ENCODE measurements at regions not wholly inside any gene's neighbourhood (a gene's known extent, or its start where the extent isn't known, plus 50 kb on each side); places are given as distances from the start of the nearest gene placed in this dataset.

DNA sequence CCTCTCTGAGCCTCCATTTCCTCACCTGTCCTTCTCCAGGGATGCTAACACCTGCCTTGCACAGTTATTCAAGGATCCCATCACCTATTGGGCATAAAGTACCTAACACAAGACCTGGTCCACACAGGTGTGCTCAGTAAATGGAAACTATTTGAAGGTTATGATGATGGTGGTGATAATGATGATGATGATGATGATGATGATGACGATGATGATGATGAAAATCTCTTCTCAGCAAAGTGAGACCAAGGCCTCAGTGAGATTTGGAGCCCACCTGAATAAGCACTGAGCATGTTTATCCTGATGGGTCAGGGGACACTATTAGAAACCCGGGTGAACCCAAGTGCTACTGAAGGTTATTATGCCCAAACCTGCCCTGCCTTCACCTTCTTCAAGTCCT lies 100.7 kb downstream of the DMRTA2 start:
- H3K36me3 ChIP-seq (ENCODE audit: control insufficient read depth, insufficient read depth, low read length): no peaks in the 10 kb centered on the region
- H3K4me3 ChIP-seq (ENCODE audit: low read depth, low read length): no peak overlapping the region
- DNase-seq (ENCODE audit: low read depth): no peak
- TF ChIP-seq, protein P1, sequence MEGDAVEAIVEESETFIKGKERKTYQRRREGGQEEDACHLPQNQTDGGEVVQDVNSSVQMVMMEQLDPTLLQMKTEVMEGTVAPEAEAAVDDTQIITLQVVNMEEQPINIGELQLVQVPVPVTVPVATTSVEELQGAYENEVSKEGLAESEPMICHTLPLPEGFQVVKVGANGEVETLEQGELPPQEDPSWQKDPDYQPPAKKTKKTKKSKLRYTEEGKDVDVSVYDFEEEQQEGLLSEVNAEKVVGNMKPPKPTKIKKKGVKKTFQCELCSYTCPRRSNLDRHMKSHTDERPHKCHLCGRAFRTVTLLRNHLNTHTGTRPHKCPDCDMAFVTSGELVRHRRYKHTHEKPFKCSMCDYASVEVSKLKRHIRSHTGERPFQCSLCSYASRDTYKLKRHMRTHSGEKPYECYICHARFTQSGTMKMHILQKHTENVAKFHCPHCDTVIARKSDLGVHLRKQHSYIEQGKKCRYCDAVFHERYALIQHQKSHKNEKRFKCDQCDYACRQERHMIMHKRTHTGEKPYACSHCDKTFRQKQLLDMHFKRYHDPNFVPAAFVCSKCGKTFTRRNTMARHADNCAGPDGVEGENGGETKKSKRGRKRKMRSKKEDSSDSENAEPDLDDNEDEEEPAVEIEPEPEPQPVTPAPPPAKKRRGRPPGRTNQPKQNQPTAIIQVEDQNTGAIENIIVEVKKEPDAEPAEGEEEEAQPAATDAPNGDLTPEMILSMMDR (IDR thresholded peaks at IDR 0.05; ENCODE audit: insufficient read depth, low read length, poor library complexity, severe bottlenecking): no peak
- no peaks in the 10 kb centered on the region for H3K27me3 ChIP-seq (ENCODE audit: control insufficient read depth, insufficient read depth, low read length)

DNA sequence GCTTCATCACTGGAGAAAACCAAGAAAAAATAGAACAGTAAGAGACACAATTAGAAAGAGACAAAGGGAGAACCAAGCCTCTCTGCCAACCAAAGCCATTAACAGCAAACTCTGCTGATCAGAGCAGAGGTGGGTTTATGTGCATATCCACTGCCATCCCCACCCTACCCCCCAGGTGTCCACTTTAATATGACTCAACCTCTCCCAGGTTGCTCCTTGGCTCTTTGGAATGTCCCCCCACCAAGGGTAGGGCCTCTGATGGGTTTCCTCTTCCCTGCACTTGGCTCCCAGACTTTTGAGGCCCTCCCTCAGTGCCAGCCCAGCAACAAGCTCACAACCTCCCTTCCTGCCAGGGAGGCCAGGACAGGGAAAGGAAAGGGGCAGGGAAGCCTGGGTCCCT lies 104.8 kb downstream of the DMRTA2 start:
- TF ChIP-seq, protein P1 (IDR thresholded peaks at IDR 0.05; ENCODE audit: insufficient read depth, low read length, poor library complexity, severe bottlenecking): no peak
- Histone ChIP-seq H3K27me3 (ENCODE audit: control insufficient read depth, insufficient read depth, low read length) (no peaks in the 10 kb centered on the region), H3K4me3 (ENCODE audit: low read depth, low read length) (no peak overlapping the region), H3K36me3 (ENCODE audit: control insufficient read depth, insufficient read depth, low read length) (no peaks in the 10 kb centered on the region)
- DNase-seq (ENCODE audit: low read depth): no peak

DNA sequence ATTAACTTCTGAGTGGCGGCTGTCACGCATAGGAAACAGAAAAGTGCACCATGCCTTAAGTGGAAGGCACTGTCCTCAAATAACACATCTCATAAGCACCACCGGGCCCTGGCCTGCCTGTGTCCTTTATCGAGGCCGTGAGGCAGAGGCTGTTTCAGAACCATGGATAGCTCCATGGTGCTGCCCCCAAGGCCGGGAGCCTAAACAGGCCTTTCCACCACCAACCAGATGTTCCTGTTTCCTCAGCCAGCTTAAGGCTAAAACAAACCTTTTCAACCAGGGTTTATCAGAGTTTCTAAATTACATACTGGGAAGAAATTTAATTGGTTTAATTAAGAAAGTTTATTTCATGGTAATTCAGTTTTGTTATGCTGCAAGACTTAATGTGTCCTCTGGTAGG lies 114.4 kb downstream of the DMRTA2 start:
- TF ChIP-seq, protein P1 (IDR thresholded peaks at IDR 0.05; ENCODE audit: insufficient read depth, low read length, poor library complexity, severe bottlenecking): no peak
- DNase-seq (ENCODE audit: low read depth): no peak
- H3K4me3 ChIP-seq (ENCODE audit: low read depth, low read length): no peak overlapping the region

DNA sequence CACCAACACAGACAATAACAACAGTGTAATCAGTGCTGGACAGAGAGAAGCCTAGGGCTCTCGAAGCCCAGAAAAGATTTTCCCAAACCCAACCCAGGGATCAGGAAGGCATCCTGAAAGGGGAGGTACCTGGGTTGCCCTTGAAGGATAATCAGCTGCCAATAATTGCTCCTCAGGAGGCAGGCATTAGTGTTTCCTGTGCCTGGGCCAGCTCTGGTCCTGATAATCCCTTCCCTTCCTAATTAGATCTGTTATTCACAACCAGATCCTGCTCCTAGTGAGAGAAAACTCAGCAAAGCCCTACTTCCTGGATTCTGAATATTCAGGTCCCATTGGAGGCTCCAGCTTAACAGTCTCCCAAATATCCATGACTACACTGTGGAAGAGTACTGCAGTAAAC lies 117.4 kb downstream of the DMRTA2 start:
- Histone ChIP-seq H3K36me3 (ENCODE audit: control insufficient read depth, insufficient read depth, low read length) (no peaks in the 10 kb centered on the region), H3K27me3 (ENCODE audit: control insufficient read depth, insufficient read depth, low read length) (no peaks in the 10 kb centered on the region), H3K4me3 (ENCODE audit: low read depth, low read length) (no peak overlapping the region)
- TF ChIP-seq, protein P1 (IDR thresholded peaks at IDR 0.05; ENCODE audit: insufficient read depth, low read length, poor library complexity, severe bottlenecking): no peak
- no peak for DNase-seq (ENCODE audit: low read depth)

More for the DNA sequence above, 114.4 kb downstream of the DMRTA2 start:
- no peaks in the 10 kb centered on the region for H3K36me3 ChIP-seq (ENCODE audit: control insufficient read depth, insufficient read depth, low read length)
- H3K27me3 ChIP-seq (ENCODE audit: control insufficient read depth, insufficient read depth, low read length): no peaks in the 10 kb centered on the region

DNA sequence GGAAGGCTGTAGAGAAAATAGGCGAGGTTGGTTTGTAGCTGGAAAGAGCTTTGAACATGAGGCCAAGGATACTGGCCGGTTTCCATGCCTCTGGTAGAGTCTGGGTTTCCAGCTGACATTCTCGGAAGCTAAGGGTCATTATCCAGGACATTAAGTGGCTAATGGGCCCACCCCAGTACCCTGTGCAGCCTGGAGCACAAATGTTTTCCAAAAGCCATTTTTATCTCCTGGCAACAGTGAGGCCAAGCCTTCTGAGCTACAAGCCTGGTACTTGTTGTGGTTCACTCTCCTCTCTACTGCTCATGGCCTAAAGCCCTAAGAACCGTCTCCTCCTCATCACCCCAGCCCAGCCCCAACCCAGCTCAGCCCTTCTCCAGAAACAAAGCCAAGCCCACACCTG lies 122.9 kb downstream of the DMRTA2 start:
- H3K27me3 ChIP-seq (ENCODE audit: control insufficient read depth, insufficient read depth, low read length): no peaks in the 10 kb centered on the region
- H3K36me3 ChIP-seq (ENCODE audit: control insufficient read depth, insufficient read depth, low read length): no peaks in the 10 kb centered on the region
- TF ChIP-seq, protein P1 (IDR thresholded peaks at IDR 0.05; ENCODE audit: insufficient read depth, low read length, poor library complexity, severe bottlenecking): no peak
- H3K4me3 ChIP-seq (ENCODE audit: low read depth, low read length): no peak overlapping the region
- no peak for DNase-seq (ENCODE audit: low read depth)

DNA sequence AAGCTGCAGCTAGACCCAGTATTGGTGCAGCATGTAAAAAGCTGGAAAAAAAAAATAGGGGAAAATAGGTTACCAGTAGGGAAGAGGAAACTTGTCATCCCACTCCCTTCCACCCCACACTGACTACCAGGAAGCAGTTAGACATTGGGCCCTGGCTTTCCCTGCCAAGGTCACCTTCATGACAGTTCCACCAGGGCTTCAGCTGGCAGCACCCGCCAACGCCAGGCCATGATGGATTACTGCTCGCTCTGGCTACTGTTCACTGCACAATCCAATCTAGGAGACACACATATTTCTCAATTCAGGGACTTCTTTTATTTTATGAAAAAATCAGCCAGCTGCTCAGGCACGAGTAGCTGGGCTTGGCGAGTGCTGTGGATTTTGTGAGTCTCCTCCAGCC lies 127.7 kb downstream of the DMRTA2 start:
- TF ChIP-seq, protein P1 (IDR thresholded peaks at IDR 0.05; ENCODE audit: insufficient read depth, low read length, poor library complexity, severe bottlenecking): no peak
- Histone ChIP-seq H3K36me3 (ENCODE audit: control insufficient read depth, insufficient read depth, low read length) (no peaks in the 10 kb centered on the region), H3K4me3 (ENCODE audit: low read depth, low read length) (no peak overlapping the region), H3K27me3 (ENCODE audit: control insufficient read depth, insufficient read depth, low read length) (no peaks in the 10 kb centered on the region)
- no peak for DNase-seq (ENCODE audit: low read depth)
